ENCODE measurements at regions not wholly inside any gene's neighbourhood (a gene's known extent, or its start where the extent isn't known, plus 50 kb on each side); places are given as distances from the start of the nearest gene placed in this dataset.

DNA sequence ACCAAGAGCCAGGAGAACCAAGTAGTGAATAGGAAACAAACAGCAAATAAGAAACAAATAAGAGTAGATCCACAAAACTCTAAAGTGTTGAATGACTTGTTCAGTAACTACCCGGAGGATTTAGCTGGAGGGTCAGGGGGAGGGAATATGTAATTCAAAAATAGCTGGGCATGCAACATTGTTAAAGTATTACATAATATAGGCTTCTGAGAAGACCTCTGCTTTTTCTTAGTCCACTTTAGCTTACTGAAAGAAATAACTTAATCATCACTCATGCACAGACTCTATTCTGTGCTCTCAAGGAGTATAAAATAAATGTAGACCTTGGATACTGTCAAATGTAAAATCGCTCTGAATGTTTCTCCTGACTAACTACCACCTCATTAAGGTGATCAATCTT lies 183.2 kb upstream of the POU5F2 start:
- TF ChIP-seq ZC3H11A (IDR thresholded peaks at IDR 0.05) (no peak), USF2 (IDR thresholded peaks at IDR 0.05) (no peak), EP300 (IDR thresholded peaks at IDR 0.05) (no peak), POLR2A (IDR thresholded peaks at IDR 0.05; ENCODE audit: low read length) (no peak), MYC (IDR thresholded peaks at IDR 0.05; ENCODE audit: borderline replicate concordance, low read length) (no peak), PHF8 (IDR thresholded peaks at IDR 0.05; ENCODE audit: borderline replicate concordance, low read depth) (no peak), CHD4 (IDR thresholded peaks at IDR 0.05; ENCODE audit: borderline replicate concordance) (no peak)
- TF ChIP-seq, protein P1, sequence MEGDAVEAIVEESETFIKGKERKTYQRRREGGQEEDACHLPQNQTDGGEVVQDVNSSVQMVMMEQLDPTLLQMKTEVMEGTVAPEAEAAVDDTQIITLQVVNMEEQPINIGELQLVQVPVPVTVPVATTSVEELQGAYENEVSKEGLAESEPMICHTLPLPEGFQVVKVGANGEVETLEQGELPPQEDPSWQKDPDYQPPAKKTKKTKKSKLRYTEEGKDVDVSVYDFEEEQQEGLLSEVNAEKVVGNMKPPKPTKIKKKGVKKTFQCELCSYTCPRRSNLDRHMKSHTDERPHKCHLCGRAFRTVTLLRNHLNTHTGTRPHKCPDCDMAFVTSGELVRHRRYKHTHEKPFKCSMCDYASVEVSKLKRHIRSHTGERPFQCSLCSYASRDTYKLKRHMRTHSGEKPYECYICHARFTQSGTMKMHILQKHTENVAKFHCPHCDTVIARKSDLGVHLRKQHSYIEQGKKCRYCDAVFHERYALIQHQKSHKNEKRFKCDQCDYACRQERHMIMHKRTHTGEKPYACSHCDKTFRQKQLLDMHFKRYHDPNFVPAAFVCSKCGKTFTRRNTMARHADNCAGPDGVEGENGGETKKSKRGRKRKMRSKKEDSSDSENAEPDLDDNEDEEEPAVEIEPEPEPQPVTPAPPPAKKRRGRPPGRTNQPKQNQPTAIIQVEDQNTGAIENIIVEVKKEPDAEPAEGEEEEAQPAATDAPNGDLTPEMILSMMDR (IDR thresholded peaks at IDR 0.05), result no peak
